Erythroblast (primary cell): ENCODE measurements at regions not wholly inside any gene's neighbourhood (a gene's known extent, or its start where the extent isn't known, plus 50 kb on each side); places are given as distances from the start of the nearest gene placed in this dataset.

ENCODE experiments used
- GATA1 ChIP-seq: IDR thresholded peaks from 2 replicates; pipeline ENCODE4 v1.6.1; 2011; ENCODE audit warnings: low read depth, mild to moderate bottlenecking, control low read depth, low read length, moderate library complexity
- POLR2A ChIP-seq: IDR thresholded peaks from 2 replicates; pipeline ENCODE4 v1.6.1; 2011; ENCODE audit warnings: mild to moderate bottlenecking, low read length

- TF ChIP-seq POLR2A: no peak
- TF ChIP-seq GATA1: no peak
These were observed 395.3 kb upstream of the NXPH2 start for GRCh38 chr2:139175510-139175909.
